ENCODE measurements at regions not wholly inside any gene's neighbourhood (a gene's known extent, or its start where the extent isn't known, plus 50 kb on each side); places are given as distances from the start of the nearest gene placed in this dataset.

DNA sequence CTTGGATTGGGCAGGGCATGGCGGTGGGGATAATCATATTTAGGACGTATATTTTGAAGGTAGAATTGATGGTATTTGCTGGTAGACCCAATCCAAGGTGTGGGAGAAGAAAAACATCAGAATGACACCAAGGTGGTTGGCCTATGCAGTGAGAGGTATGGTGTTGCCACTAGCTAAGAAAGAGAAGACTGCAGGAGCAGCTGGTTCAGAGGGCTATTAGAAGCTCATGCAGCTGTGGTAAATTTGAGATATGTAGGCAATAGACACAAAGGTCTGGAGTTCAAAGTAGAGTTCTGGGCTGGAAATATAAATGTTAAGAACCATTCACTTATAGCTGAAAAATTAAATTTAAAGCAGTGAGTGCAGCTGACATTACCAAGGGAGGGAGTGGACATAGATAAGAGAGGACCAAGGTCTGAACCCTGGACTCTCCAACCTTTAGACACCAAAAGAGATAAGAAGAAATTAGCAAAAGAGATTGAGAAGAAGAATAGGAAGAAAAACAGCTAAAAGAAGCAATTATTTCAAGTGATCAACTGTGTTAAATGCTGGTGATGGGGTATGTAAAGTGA, 74.7 kb upstream of the FAM169A start:
- POLR2A ChIA-PET, result no interaction called here
- DNase-seq (no peak), ATAC-seq (no peak)
- no peak overlapping the region for H3K4me3 Mint-ChIP-seq
- H3K9me3 Mint-ChIP-seq, result no peaks in the 10 kb centered on the region
- H3K4me1 Mint-ChIP-seq, result peaks cover 3 to 15% (median 14%) of the 10 kb centered on the region in 4 donors
- no peaks in the 10 kb centered on the region for H3K36me3 Mint-ChIP-seq
- peak overlapping the region in 1 of 10 donors; percentile 33 for H3K27ac Mint-ChIP-seq
- peaks cover 0 to 10% (median 0%) of the 10 kb centered on the region in 5 donors for H3K27me3 Mint-ChIP-seq

- H3K27me3 Mint-ChIP-seq, result peaks cover 0 to 12% (median 0%) of the 10 kb centered on the region in 5 donors
- no peaks in the 10 kb centered on the region for H3K36me3 Mint-ChIP-seq
These were observed 72.2 kb upstream of the FAM169A start for GRCh38 chr5:74938250-74938933.

GRCh38 chr5:74935752-74936091, 69.5 kb upstream of the FAM169A start:
- Mint-ChIP-seq H3K27me3 (peaks cover 0 to 12% (median 0%) of the 10 kb centered on the region in 5 donors), H3K4me1 (peaks cover 16 to 34% (median 30%) of the 10 kb centered on the region in 4 donors), H3K36me3 (no peaks in the 10 kb centered on the region), H3K9me3 (no peaks in the 10 kb centered on the region), H3K27ac (peak overlapping the region in 9 of 10 donors; percentile 60 to 91 (median 83)), H3K4me3 (peak overlapping the region; percentile 63 to 80 (median 74))
- ATAC-seq (no peak), DNase-seq (no peak)
- POLR2A ChIA-PET, result interaction anchor here (0.6 to 2.9 kb wide), 9 partner anchors 10 to 301 kb away, joined by 3 to 20 read pairs (median 7); partner anchors contain the start of genes ANKRD31 and GCNT4

More at GRCh38 chr5:74938250-74938933, 72.2 kb upstream of the FAM169A start:
- Mint-ChIP-seq H3K4me1 (peaks cover 16 to 33% (median 30%) of the 10 kb centered on the region in 4 donors), H3K4me3 (no peak overlapping the region), H3K27ac (peak overlapping the region in 3 of 10 donors; percentile 31 to 64 (median 39)), H3K9me3 (no peaks in the 10 kb centered on the region)
- no peak for DNase-seq
- POLR2A ChIA-PET, result interaction anchor here (0.7 kb wide), 1 partner anchor 115 kb away, joined by 3 read pairs; no protein-coding TSS in a partner anchor
- ATAC-seq, result no peak

DNA sequence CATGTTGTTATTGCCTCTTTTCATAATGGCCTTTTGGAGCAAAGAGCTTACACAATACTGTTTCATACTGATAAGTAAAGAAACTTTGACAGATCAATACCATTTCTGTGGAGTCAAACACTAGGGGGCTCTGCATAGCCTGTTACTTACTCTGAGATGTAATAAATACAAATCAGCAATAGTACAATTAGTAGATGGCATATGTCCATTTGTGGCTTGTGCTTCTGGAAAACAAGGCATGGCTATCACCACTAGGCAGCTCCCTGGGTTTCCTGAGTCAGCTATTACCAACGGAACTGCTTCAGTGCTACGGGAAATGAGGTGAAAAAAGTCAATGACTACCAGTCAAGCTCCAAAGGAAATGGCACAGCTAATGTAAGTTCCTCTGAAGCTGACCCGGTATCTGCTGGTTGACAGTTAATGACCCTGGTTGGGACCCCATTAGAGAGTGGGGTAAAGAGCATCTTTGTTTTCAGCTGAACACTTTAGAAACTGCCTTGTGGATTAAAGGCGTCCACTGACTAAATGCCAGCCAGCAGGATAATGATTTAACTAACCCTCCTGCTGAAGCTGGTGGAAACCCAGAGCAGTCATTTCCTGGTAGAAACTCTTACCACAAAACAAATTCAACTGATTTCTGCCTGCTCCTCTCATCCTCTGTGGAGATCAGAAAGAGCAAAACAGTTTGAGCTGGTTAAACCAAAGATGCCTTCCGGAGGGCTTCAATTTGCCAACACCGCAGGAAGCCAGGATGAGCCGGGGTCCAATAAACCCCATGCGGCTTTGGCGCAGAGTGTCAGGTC, 69.0 kb upstream of the FAM169A start:
- Mint-ChIP-seq H3K4me1 (peaks cover 16 to 34% (median 30%) of the 10 kb centered on the region in 4 donors), H3K27ac (peak overlapping the region; percentile 28 to 91 (median 80)), H3K9me3 (no peaks in the 10 kb centered on the region), H3K4me3 (peak overlapping the region; percentile 63 to 80 (median 74)), H3K27me3 (peaks cover 0 to 12% (median 0%) of the 10 kb centered on the region in 5 donors), H3K36me3 (no peaks in the 10 kb centered on the region)
- peak; percentile 87 to 88 for ATAC-seq
- POLR2A ChIA-PET, result interaction anchor here (0.6 to 2.9 kb wide), 9 partner anchors 10 to 301 kb away, joined by 3 to 20 read pairs (median 7); partner anchors contain the start of genes ANKRD31 and GCNT4
- peak in 7 of 10 donors; percentile 2 to 60 (median 18) for DNase-seq

GRCh38 chr5:74927336-74927735, 61.1 kb upstream of the FAM169A start:
- POLR2A ChIA-PET, result no interaction called here
- ATAC-seq, result no peak

DNA sequence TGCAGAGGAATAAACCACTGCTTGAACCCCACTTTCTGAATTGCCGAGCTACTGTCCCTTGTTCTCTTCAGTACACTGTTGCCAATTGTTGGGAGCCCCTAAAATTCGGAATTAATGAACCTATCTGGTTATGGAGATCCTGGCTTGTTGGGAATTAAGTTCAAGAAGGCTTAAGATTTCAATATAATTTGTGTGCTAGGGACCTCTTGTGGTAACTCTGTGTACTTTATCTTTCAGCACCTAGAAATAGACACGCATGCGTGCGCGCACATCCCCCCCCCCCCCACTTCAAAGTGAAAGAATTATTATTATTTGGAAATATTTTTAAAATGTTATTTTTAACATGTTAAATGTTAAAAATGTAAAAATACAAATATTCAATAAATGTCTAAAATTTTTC, 53.3 kb upstream of the FAM169A start:
- peak; percentile 61 to 62 for ATAC-seq
- Mint-ChIP-seq H3K27me3 (peaks cover 1 to 13% (median 3%) of the 10 kb centered on the region in 5 donors), H3K4me1 (no peaks in the 10 kb centered on the region), H3K4me3 (no peak overlapping the region), H3K9me3 (no peaks in the 10 kb centered on the region), H3K36me3 (no peaks in the 10 kb centered on the region), H3K27ac (no peak overlapping the region)
- DNase-seq, result peak in 5 of 10 donors; percentile 6 to 48 (median 34)
- POLR2A ChIA-PET, result no interaction called here

More at GRCh38 chr5:74927336-74927735, 61.1 kb upstream of the FAM169A start:
- Mint-ChIP-seq H3K4me3 (no peak overlapping the region), H3K4me1 (peaks cover 0 to 5% (median 0%) of the 10 kb centered on the region in 4 donors), H3K36me3 (no peaks in the 10 kb centered on the region), H3K27ac (no peak overlapping the region), H3K9me3 (no peaks in the 10 kb centered on the region), H3K27me3 (no peaks in the 10 kb centered on the region)
- DNase-seq, result no peak

GRCh38 chr5:74919041-74919440, 52.9 kb upstream of the FAM169A start:
- ATAC-seq, result no peak
- no peak for DNase-seq
- POLR2A ChIA-PET, result no interaction called here
- Mint-ChIP-seq H3K4me1 (no peaks in the 10 kb centered on the region), H3K4me3 (no peak overlapping the region), H3K27ac (no peak overlapping the region), H3K36me3 (no peaks in the 10 kb centered on the region), H3K27me3 (peaks cover 3 to 13% (median 3%) of the 10 kb centered on the region in 5 donors), H3K9me3 (no peaks in the 10 kb centered on the region)

- H3K36me3 Mint-ChIP-seq, result no peaks in the 10 kb centered on the region
- H3K4me1 Mint-ChIP-seq, result no peaks in the 10 kb centered on the region
- ATAC-seq, result no peak
- H3K27ac Mint-ChIP-seq, result no peak overlapping the region
- no peak overlapping the region for H3K4me3 Mint-ChIP-seq
- H3K27me3 Mint-ChIP-seq, result peaks cover 4 to 13% (median 5%) of the 10 kb centered on the region in 5 donors
- no peak for DNase-seq
- POLR2A ChIA-PET, result no interaction called here
- H3K9me3 Mint-ChIP-seq, result no peaks in the 10 kb centered on the region
These were observed 52.1 kb upstream of the FAM169A start for GRCh38 chr5:74918232-74918669.

DNA sequence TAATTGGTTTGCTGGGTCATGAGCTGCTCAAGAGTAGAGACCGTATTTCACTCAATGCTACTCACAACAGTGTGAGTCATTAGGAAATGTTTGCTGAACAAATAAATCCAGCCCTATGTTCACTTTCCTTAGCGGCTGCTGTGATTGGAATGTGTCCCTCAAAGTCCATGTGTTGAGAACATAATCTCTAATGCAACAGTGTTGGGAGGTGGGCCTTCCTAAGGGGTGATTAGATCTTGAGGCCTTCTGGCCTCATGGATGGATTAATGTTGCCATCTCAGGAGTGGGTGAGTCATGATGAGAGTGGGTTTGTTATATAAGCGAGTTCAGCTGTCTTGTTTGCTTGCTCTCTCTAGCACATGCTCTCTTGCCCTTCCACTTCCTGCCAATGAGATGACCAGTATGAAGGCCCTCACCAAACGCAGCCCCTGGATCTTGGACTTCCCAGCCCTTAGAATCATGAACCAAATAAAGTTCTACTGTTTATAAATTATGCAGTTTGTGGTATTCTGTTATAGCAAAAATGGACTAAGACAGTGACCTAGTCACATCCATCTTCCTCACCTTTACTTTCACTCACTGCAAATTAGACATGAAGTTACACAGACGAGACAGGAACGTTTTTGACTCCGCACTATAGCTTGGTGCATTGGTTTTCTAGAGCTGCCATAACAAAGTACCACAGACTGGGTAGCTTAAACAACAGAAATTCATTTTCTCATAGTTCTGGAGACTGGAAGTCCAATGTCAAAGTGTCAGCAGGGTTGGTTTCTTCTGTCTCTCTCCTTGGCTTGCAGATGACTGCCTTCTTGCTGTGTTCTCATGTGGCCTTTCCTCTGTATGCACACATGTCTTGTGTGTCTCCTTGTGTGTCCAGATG, 50.9 kb upstream of the FAM169A start:
- ATAC-seq, result no peak
- H3K9me3 Mint-ChIP-seq, result no peaks in the 10 kb centered on the region
- peaks cover 0 to under 1% (median 0%) of the 10 kb centered on the region in 3 donors for H3K36me3 Mint-ChIP-seq
- H3K4me1 Mint-ChIP-seq, result no peaks in the 10 kb centered on the region
- H3K27ac Mint-ChIP-seq, result no peak overlapping the region
- no peak overlapping the region for H3K4me3 Mint-ChIP-seq
- no peak for DNase-seq
- H3K27me3 Mint-ChIP-seq, result peaks cover 4 to 13% (median 5%) of the 10 kb centered on the region in 5 donors
- POLR2A ChIA-PET, result no interaction called here
